ENCODE measurements at regions not wholly inside any gene's neighbourhood (a gene's known extent, or its start where the extent isn't known, plus 50 kb on each side); places are given as distances from the start of the nearest gene placed in this dataset.

GRCh38 chr15:85305050-85305449 lies 75.4 kb upstream of the AKAP13 start:
- no peak for TF ChIP-seq CTCF (IDR thresholded peaks at IDR 0.05)
- no peak for TF ChIP-seq POLR2A (IDR thresholded peaks at IDR 0.05)
- no peak for TF ChIP-seq POLR2AphosphoS5 (IDR thresholded peaks at IDR 0.05; ENCODE audit: insufficient read depth in 1 of 2, low read depth in 1 of 2)
